ENCODE measurements at regions not wholly inside any gene's neighbourhood (a gene's known extent, or its start where the extent isn't known, plus 50 kb on each side); places are given as distances from the start of the nearest gene placed in this dataset.

DNA sequence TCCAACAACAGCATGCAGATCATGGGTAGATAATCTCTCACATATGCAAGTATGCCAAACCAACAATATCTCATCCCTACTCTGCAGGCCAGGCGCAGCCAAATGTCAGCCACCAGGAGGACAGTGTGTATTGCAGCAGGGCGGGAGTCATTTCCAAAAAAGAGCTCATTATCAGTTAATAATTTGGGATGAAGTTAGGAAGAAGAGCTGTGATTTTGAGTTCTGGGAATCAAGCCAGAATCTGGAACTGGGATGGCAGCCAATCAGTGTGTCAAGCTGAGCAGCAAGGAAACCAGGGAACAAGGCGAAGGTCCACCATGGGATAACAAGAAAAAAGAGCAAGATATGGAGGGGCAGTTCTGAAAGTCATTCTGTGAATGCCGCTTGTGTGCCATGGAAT lies 88.2 kb upstream of the CAMK2D start:
- DNase-seq (ENCODE audit: low spot score) = no peak

DNA sequence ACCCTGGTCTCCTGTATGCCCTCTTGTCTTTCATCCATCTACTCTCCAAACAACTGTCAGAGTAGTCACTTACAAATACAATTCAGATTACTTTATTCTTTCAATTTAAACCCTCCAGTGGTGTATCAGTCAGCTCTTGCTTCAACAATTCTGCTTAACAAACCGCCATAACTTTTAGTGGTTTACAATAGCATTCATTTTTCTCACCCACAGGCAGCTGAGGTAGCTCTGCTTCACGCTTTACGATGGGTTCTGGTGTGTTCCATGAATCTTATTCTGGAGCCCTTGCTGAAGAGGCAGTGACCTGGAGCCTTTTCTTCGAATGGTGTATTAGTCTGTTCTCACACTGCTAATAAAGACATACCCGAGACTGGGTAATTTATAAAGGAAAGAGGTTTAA lies 86.2 kb upstream of the CAMK2D start:
- no peak overlapping the region for H3K27ac Mint-ChIP-seq
- TF ChIP-seq, protein P1, sequence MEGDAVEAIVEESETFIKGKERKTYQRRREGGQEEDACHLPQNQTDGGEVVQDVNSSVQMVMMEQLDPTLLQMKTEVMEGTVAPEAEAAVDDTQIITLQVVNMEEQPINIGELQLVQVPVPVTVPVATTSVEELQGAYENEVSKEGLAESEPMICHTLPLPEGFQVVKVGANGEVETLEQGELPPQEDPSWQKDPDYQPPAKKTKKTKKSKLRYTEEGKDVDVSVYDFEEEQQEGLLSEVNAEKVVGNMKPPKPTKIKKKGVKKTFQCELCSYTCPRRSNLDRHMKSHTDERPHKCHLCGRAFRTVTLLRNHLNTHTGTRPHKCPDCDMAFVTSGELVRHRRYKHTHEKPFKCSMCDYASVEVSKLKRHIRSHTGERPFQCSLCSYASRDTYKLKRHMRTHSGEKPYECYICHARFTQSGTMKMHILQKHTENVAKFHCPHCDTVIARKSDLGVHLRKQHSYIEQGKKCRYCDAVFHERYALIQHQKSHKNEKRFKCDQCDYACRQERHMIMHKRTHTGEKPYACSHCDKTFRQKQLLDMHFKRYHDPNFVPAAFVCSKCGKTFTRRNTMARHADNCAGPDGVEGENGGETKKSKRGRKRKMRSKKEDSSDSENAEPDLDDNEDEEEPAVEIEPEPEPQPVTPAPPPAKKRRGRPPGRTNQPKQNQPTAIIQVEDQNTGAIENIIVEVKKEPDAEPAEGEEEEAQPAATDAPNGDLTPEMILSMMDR (IDR thresholded peaks at IDR 0.05) = no peak
- TF ChIP-seq EZH2 (IDR thresholded peaks at IDR 0.05) = no peak
- no peak for TF ChIP-seq EZH2phosphoT487 (IDR thresholded peaks at IDR 0.05)
- H3K9me3 Mint-ChIP-seq = peaks cover 6% of the 10 kb centered on the region
- no peak overlapping the region for H3K4me2 ChIP-seq
- H3K36me3 ChIP-seq = no peaks in the 10 kb centered on the region
- no peaks in the 10 kb centered on the region for H3K27me3 ChIP-seq
- H3K36me3 Mint-ChIP-seq = peaks cover 2% of the 10 kb centered on the region
- H2AFZ ChIP-seq (replicated peaks) = no peak overlapping the region
- H3K9me3 ChIP-seq (ENCODE audit: low read depth) = no peaks in the 10 kb centered on the region
- H3K4me3 Mint-ChIP-seq = no peak overlapping the region
- H3K79me2 ChIP-seq (ENCODE audit: low read depth) = no peaks in the 10 kb centered on the region
- no peaks in the 10 kb centered on the region for H4K20me1 ChIP-seq (ENCODE audit: low read depth)
- no peak overlapping the region for H3K4me3 ChIP-seq
- H3K27me3 Mint-ChIP-seq (ENCODE audit: insufficient read depth, low read depth) = no peaks in the 10 kb centered on the region
- H3F3A ChIP-seq (ENCODE audit: low read depth) = no peaks in the 10 kb centered on the region
- no peaks in the 10 kb centered on the region for H3K4me1 Mint-ChIP-seq
- H3K9ac ChIP-seq = no peak overlapping the region
- no peaks in the 10 kb centered on the region for H3K4me1 ChIP-seq
- no peak for DNase-seq (ENCODE audit: low spot score)
- H3K27ac ChIP-seq = no peak overlapping the region

More for the DNA sequence above, 88.2 kb upstream of the CAMK2D start:
- no peaks in the 10 kb centered on the region for H3K4me1 Mint-ChIP-seq
- H3F3A ChIP-seq (ENCODE audit: low read depth) = no peaks in the 10 kb centered on the region
- no peak overlapping the region for H2AFZ ChIP-seq (replicated peaks)
- H3K36me3 ChIP-seq = no peaks in the 10 kb centered on the region
- peaks cover 2% of the 10 kb centered on the region for H3K36me3 Mint-ChIP-seq
- no peak overlapping the region for H3K4me3 ChIP-seq
- no peaks in the 10 kb centered on the region for H3K27me3 ChIP-seq
- H3K9ac ChIP-seq = no peak overlapping the region
- no peaks in the 10 kb centered on the region for H3K4me1 ChIP-seq
- H3K4me3 Mint-ChIP-seq = no peak overlapping the region
- no peaks in the 10 kb centered on the region for H4K20me1 ChIP-seq (ENCODE audit: low read depth)
- no peak for TF ChIP-seq EZH2 (IDR thresholded peaks at IDR 0.05)
- no peak for TF ChIP-seq EZH2phosphoT487 (IDR thresholded peaks at IDR 0.05)
- TF ChIP-seq, protein P1 (IDR thresholded peaks at IDR 0.05) = no peak
- H3K9me3 Mint-ChIP-seq = peaks cover 6% of the 10 kb centered on the region
- no peak overlapping the region for H3K4me2 ChIP-seq
- no peaks in the 10 kb centered on the region for H3K79me2 ChIP-seq (ENCODE audit: low read depth)
- no peak overlapping the region for H3K27ac ChIP-seq
- no peaks in the 10 kb centered on the region for H3K9me3 ChIP-seq (ENCODE audit: low read depth)
- no peaks in the 10 kb centered on the region for H3K27me3 Mint-ChIP-seq (ENCODE audit: insufficient read depth, low read depth)
- H3K27ac Mint-ChIP-seq = no peak overlapping the region

DNA sequence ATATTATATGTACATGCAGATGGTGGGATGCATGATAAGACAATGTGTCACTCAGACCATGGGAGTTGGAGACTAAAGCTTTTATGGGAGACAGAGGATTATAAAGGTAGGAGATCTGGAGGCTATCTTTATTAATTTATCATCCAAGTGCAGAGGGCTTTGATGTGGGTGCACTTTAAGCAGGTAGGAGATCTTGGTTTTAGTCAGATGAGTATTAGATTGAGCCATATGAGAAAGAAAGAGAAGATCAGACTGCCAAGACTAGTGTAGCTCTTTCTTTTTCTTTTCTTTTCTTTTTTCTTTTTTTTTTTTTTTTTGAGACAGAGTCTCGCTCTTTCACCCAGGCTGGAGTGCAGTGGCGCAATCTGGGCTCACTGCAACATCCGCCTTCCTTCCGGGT lies 84.9 kb upstream of the CAMK2D start:
- Histone ChIP-seq H3K9ac (no peak overlapping the region), H3K4me3 (no peak overlapping the region), H3K27ac (no peak overlapping the region), H3K4me2 (no peak overlapping the region), H3F3A (ENCODE audit: low read depth) (no peaks in the 10 kb centered on the region), H3K4me1 (no peaks in the 10 kb centered on the region), H3K36me3 (no peaks in the 10 kb centered on the region), H3K9me3 (ENCODE audit: low read depth) (no peaks in the 10 kb centered on the region), H2AFZ (replicated peaks) (no peak overlapping the region), H3K27me3 (no peaks in the 10 kb centered on the region), H3K79me2 (ENCODE audit: low read depth) (no peaks in the 10 kb centered on the region), H4K20me1 (ENCODE audit: low read depth) (no peaks in the 10 kb centered on the region)
- H3K27me3 Mint-ChIP-seq (ENCODE audit: insufficient read depth, low read depth) = no peaks in the 10 kb centered on the region
- H3K4me1 Mint-ChIP-seq = no peaks in the 10 kb centered on the region
- no peak overlapping the region for H3K27ac Mint-ChIP-seq
- TF ChIP-seq EZH2phosphoT487 (IDR thresholded peaks at IDR 0.05) (no peak), EZH2 (IDR thresholded peaks at IDR 0.05) (no peak)
- TF ChIP-seq, protein P1 (IDR thresholded peaks at IDR 0.05) = no peak
- no peak for DNase-seq (ENCODE audit: low spot score)
- H3K4me3 Mint-ChIP-seq = no peak overlapping the region
- no peaks in the 10 kb centered on the region for H3K36me3 Mint-ChIP-seq
- H3K9me3 Mint-ChIP-seq = peaks cover 2% of the 10 kb centered on the region

All from neural progenitor cell (in vitro differentiated cells).